ENCODE measurements at regions not wholly inside any gene's neighbourhood (a gene's known extent, or its start where the extent isn't known, plus 50 kb on each side); places are given as distances from the start of the nearest gene placed in this dataset.

DNA sequence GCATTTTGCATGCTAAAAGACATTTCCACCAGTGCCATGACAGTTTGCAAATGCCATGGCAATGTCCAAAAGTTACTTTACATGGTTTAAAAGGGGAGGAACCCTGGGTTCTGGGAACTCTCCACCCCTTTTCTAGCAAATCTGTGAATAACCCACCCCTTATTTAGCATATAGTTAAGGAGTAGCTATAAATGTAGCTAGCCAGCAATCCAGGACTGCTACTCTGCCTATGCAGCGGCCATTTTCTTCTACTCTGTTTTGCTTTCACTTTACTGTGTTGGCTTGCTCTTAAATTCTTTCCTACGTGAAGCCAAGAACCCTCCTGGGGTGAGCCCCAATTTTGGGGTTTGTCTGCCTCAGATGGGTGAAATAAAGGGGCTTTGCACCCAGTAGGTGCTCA lies 141.0 kb downstream of the PTPN11 start:
- no peak for DNase-seq

DNA sequence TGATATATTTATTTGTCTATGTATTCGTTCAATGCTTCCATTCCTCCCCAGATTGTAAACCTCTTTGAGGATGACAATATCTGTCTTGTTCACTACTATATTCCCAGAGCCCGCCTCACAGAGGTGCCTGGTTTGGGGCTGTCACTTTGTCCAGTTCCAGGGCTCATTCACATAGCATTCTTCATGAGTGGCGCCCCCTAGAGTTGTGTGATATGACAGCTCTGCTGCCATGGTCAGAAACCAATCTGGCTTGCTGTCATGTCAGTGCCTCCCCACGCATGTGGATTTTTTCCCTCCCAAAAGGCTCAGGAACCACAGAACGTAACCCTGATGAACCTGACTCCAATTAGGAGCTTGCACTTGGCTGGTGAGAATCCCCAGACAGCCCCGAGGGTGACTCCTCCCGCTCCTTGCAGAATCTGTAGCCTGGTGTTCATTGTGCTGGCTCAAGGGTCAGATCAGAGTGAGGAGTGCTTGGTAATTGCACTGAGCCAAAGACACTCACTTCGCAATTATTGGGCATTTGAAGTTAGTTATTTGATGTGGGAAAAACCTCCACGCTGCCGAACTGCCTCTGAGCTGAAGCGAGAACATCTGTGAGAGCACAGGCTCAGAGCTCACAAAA lies 145.5 kb downstream of the PTPN11 start:
- DNase-seq, result no peak

- no peak for DNase-seq
These were observed 149.9 kb downstream of the PTPN11 start for GRCh38 chr12:112568641-112569040.

DNA sequence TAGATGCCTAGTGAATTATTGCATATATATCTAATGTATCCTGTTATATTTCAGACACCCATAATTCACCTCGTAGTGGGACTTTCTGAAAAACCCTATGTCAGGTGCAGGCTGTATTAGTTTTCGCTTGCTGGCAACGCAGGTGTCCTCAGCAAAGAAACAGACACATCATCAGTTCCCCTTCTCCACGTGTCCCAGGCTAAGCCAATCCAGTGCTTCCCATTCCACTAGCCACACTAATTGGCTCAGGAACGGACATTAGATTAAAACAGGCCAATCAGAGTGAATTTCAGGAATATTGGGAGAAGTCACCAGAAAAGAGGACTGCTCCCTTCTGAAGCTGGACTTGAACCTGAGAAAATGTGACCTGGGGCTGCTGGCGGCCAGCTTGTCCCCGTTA lies 151.3 kb downstream of the PTPN11 start:
- DNase-seq, result no peak

DNA sequence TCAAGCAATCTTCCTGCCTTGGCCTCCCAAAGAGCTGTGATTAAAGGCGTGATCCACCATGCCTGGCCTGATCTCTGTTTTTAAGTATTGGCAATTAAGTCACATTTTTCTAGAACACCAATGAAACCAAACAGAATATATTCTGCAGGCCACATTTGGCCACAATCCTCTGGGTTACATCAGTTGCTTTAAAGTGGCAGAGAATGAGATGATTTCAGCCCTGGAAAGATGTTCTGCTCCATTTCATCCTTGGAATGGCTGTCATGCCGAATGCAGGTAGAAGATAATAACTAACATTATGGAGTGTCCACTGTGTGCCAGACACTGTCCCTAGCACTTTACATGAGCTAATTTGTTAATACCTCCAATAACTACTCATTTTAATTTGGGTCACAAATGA lies 154.4 kb downstream of the PTPN11 start:
- DNase-seq, result no peak

DNA sequence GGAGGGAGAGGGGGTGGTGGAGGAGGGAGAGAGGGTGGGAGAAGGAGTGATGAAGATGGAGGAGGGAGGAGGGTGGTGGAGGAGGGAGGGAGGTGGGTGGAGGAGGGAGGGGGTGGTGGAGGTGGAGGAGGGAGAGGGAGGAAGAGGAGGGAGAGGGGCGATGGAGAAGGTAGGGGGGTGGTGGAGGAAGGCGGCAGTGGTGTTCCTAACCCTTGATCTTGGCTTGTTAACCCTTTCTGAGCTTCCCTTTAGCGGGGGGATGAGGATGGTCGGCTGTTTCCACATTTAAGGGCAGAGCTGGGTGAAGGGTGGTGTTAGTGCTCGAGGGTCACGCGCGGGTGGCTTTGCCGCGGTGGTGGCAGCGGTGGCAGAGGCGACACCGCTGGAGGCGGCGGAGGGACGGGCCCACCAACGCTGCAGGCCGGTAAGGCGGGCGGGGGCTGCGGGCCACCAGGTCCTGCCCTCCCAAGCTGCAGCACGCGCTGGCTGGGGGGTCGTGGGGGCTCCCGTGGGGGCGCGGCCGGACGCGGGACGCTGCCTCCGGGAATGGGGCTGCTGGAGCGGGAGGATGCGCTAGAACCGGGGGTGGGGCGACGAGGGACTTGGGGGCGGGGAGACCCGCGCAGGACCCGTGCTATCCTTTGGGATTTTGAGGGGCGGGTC lies 156.3 kb downstream of the PTPN11 start:
- no peak for DNase-seq

GRCh38 chr12:112575559-112576067 lies 156.9 kb downstream of the PTPN11 start:
- no peak for DNase-seq

DNA sequence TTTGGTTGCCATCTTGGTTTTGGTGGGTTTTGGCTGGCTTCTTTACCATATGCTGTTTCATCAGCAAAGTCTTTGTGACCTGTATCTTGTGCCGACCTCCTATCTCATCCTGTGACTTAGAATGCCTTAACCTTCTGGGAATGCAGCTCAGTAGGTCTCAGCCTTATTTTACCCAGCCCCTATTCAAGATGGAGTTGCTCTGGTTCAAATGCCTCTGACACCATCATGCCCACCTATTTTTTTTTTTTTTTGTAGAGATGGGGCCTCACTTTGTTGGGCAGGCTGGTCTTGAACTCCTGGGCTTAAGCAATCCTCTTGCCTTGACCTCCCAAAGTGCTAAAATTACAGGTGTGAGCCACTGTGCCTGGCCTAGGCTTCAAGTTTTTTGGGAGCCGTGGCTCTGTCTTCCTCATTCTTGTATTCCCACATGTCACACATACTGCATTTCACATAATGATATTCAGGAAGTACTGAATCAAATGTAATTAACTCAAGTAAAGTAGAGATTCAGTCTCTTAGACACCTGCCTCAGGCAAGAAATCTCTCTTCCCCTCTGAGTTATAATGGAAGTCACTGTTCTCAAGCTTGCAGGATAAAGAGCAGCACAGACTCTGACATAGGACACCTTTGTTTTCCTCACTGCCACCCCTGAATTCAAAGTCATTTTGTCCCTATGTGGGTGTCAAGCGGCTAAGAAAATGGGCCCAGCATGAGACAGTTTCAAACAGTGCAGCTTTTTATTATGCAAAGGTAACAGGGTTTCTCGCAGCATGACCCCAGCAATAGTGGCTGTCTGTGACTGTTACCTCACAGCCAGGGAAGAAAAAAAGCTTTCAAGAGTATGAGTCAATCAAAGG lies 159.0 kb downstream of the PTPN11 start:
- DNase-seq, result no peak

DNA sequence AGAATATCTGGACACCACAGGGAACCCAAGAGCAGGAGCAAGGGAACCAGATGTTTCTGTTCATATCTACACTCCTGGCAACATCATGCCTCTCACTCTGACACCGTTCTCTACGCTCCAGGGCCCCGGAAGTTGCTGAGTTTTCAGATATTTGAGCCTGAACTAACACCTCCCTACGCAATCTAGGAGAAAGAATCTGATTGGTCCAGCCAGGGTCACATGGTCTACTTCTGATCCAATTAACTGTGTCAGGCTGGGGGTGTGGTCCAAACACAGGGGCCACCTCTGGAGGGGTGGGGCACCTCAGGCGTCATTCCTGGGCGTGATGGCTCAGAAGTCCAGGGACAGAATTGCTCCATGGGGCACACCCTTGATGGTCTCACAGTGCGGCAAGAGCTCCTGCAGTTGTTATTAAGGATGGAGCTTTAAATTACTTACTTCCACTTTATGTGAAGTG lies 165.5 kb downstream of the PTPN11 start:
- DNase-seq, result no peak

DNA sequence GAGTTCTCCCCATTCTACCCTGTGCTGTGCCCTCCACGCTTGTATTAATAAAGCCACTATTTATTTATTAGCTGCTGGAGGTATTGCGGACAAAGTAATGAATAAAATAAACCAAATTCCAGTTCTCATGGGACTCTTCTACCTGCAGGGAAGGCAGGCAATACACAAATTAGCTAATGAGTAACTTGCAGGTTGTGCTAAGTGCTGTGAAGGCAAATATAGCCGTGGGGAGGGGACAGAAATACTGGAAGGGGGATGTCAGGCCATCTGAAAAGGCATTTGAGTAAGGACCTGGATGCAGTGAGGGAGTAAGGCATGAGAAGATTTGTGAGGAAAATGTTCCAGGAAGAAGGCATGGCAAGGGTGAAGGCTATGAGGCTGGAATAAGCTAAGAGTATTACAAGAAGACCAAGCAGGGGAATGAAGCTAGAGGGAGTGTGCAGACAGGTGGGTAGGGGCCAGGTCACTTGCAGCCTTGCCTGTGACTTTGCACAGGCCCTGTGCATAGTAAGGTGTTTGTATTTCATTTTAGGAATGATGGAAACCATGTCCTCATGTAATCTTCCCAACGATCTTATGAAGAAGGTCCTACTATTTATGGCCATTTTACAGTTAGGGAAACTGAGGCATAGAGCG lies 167.5 kb downstream of the PTPN11 start:
- DNase-seq, result no peak

DNA sequence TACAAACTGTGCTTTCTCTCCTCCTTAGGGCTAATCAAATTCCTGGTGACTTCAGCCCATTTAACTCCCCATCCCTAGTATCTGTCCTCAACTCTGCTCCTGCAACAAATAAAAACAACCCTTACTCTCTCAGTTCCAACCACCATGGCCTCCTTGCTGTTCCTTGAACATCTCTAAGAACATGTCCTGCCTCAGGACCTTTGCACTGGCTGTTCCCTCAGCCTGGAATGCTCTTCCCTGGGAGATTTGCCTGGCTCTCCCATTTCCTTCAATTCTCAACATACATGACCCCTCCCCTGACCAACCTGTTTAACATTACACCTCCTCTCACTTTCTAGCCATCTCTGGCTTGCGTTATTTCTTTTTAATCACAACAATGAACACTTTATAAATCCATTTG lies 170.5 kb downstream of the PTPN11 start:
- no peak for DNase-seq

DNA sequence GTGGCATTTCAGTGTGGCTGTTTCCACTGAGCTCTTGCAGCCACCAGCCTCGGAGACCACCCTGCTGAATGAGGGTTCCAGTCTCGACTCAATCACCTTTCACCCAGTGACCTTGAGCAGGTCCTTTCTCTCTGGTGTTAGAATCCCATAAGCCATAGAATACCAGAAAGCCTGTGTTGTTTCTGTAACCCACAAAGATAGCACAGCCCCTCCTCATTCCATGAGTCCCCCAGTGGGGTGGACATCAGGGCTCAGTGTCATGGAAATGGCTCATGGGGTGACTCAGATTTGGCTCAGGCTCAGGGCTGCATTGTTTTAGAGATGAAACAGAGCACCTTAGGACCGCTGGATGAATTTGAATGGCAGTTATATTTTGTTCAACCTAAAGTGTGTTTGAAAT lies 171.5 kb downstream of the PTPN11 start:
- DNase-seq, result no peak

GRCh38 chr12:112591488-112591887 lies 172.7 kb downstream of the PTPN11 start:
- DNase-seq, result no peak

- no peak for DNase-seq
These were observed 176.7 kb downstream of the PTPN11 start for GRCh38 chr12:112595410-112595809.

DNA sequence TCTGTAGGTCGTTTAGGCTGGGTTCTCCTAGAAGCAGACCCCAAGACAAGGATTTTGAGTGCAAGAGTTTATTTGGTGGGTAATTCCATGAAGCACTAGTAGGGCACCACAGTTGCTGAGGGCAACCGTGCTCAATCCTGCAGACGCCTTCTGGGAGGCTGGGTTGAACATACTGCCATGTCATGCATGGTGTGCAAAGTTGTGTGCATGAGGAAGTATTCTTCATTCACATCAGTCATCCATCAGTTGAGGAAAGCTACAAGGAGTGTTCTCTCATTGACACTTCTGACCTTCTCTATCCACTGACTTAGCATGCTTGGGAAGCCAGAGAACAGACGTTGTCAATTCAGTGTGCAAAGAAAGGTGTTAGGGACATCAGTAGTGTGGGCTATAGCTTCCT lies 179.2 kb downstream of the PTPN11 start:
- DNase-seq, result no peak

DNA sequence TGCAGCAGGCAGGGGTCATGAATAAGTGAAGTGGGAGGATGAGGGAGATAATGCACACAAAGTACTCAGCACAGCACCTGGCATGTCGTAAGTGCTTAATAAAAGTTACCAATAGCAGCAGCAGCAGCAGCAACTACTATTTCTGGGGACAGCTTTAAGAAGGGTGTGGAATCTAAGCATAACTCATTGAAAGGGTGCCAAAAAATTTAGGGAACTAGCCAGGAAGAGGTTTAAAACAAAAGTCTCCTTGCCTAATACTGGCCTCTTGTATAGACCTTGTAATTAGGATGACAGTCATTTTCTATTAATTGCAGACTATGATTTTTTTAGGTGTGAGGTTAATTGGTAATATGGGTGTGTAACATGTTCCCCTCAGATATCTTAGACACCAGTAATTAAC lies 179.9 kb downstream of the PTPN11 start:
- DNase-seq, result peak; percentile 5 to 38

DNA sequence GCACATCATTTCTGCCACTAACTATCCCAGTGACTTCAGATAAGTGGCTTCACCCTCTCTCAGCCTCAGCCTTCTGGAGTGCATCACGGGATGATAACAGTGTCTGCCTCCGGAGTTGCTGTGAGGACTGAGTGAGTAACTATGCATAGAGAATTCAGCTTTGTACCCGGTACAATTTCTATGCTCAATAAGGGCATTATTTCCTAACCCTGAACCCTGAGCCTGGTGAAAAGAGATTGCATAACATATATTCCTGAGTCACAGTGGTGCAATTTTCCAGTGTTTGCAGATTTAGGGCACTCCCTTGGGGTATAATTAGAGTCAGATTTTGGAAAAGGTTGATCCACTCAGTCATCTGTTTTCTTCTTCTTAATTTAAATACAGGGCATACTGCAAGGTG lies 181.1 kb downstream of the PTPN11 start:
- DNase-seq, result peak; percentile 20 to 28

GRCh38 chr12:112602150-112602549 lies 183.4 kb downstream of the PTPN11 start:
- no peak for DNase-seq

DNA sequence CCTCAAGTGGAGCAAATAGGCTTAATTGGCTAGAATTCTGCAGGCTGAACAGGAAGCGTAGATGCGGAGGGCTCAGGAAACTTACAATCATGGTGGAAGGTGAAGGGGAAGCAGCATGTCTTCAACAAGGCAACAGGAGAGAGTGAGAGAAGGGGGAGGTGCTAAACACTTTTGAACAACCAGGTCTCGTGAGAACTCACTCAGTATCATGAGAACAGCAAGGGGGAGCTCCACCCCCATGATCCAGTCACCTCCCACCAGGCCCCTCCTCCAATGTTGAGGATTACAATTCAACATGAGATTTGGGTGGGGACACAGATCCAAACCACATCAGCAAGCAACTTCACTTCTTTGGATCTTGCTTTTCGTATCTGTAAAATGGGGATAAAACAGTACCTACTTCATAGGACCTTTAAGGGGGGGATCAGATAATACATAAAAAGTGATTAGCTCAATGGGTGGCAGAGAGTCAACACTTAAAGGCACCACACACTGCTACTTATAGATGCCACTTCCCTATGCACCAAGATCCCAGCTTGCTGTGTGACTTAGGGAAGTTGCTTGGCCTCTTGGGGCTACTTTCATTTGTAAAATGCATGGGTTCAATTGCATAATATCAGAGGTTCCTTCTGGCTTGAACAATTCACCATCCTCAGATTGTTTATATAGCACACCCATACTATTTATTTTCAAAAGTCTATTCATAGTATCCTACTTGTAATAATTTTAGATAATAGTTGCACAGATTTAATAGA lies 184.8 kb upstream of the RPH3A start:
- DNase-seq, result no peak

- DNase-seq, result no peak
These were observed 184.1 kb upstream of the RPH3A start for GRCh38 chr12:112607427-112607826.

- DNase-seq, result no peak
These were observed 179.6 kb upstream of the RPH3A start for GRCh38 chr12:112611908-112612307.

GRCh38 chr12:112615196-112615595 lies 176.4 kb upstream of the RPH3A start:
- DNase-seq, result no peak

Data from AML-193 (cell line).